ENCODE measurements at regions not wholly inside any gene's neighbourhood (a gene's known extent, or its start where the extent isn't known, plus 50 kb on each side); places are given as distances from the start of the nearest gene placed in this dataset.

DNA sequence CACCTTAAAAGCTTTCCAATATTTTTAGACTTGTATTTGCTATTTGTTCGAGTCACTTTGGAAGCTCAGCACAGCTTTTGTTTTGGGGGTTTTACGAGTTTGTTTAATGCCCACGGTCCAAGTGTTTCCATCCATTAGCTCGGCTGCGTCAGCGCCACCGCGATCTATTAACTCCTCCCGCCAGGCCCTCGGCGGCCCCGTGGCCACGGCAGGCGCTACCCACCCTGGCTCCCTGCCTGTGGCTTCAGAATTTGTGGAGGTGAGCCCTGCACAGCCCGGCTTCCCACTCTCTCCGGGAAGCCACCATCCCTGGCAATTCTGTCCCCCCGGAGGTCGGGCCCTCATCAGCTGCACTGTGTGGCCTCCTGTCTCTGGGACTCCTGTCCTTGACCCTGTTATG is 648.5 kb downstream of the BRD1 start:
- H3K27ac ChIP-seq, result no peak overlapping the region
- no peaks in the 10 kb centered on the region for H3K9me3 ChIP-seq
- peak in 1 of 2 donors; percentile 34 for DNase-seq
- no peaks in the 10 kb centered on the region for H3K36me3 ChIP-seq (ENCODE audit: insufficient read depth in 1 of 2, low read depth in 1 of 2)
- H3K4me3 ChIP-seq, result no peak overlapping the region
- 29 to 64% (median 44%) methylated on average over 18 of the region's 18 CpGs for WGBS, 3 donors
- H3K27me3 ChIP-seq (ENCODE audit: insufficient read depth in 3 of 3, low read length in 2 of 3), result peaks cover 0 to 4% (median 3%) of the 10 kb centered on the region in 3 donors
- no peaks in the 10 kb centered on the region for H3K4me1 ChIP-seq
- TF ChIP-seq, protein P1, sequence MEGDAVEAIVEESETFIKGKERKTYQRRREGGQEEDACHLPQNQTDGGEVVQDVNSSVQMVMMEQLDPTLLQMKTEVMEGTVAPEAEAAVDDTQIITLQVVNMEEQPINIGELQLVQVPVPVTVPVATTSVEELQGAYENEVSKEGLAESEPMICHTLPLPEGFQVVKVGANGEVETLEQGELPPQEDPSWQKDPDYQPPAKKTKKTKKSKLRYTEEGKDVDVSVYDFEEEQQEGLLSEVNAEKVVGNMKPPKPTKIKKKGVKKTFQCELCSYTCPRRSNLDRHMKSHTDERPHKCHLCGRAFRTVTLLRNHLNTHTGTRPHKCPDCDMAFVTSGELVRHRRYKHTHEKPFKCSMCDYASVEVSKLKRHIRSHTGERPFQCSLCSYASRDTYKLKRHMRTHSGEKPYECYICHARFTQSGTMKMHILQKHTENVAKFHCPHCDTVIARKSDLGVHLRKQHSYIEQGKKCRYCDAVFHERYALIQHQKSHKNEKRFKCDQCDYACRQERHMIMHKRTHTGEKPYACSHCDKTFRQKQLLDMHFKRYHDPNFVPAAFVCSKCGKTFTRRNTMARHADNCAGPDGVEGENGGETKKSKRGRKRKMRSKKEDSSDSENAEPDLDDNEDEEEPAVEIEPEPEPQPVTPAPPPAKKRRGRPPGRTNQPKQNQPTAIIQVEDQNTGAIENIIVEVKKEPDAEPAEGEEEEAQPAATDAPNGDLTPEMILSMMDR (IDR thresholded peaks at IDR 0.05), result no peak
- ATAC-seq, result no peak
- intact Hi-C loops (cut with DNase I), result no loop called here

DNA sequence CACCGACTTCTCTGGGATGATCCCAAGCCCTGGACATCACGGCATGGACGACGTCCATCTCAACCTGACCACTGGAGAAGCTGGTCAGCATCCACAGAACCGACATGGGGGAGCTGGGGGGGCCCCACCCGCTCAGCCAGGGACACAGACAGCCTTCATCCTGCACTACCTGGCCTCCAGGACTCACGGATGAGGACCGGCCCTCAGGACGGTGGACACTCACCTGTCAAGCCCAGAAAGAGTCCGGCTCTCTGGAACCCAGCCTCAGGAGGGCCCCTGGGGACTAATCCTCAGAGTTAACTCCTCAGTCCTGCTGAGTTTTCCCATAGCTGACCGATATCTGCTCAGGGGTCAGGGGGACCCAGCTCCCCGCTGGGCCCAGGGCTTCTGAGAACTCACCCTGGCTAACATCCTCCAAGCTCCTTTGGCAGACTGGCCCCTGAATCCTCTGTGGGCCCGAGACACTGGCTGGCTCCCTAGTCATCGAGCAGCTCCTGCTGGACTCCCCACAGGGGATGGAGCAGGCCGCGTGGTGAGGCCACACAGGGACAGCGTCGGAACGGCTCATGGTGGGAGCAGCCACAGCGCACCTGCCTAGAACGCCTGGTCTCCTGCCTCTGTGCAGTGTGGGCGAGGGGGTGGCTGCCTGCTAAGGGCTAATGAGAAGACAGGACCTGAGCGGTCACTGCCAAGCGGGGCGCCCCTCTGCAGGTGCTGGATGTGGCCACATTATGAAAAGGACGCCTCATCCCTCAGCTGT is 649.2 kb downstream of the BRD1 start:
- DNase-seq (peak in 1 of 2 donors; percentile 39), ATAC-seq (no peak)
- 44 to 61% (median 48%) methylated on average over 25 to 26 of the region's 26 CpGs for WGBS, 3 donors
- no peaks in the 10 kb centered on the region for H3K9me3 ChIP-seq
- no peak overlapping the region for H3K4me3 ChIP-seq
- H3K36me3 ChIP-seq (ENCODE audit: insufficient read depth in 1 of 2, low read depth in 1 of 2), result no peaks in the 10 kb centered on the region
- peaks cover 0 to 4% (median 3%) of the 10 kb centered on the region in 3 donors for H3K27me3 ChIP-seq (ENCODE audit: insufficient read depth in 3 of 3, low read length in 2 of 3)
- no peak overlapping the region for H3K27ac ChIP-seq
- intact Hi-C loops (cut with DNase I), result no loop called here
- TF ChIP-seq, protein P1 (IDR thresholded peaks at IDR 0.05), result no peak
- H3K4me1 ChIP-seq, result no peaks in the 10 kb centered on the region

DNA sequence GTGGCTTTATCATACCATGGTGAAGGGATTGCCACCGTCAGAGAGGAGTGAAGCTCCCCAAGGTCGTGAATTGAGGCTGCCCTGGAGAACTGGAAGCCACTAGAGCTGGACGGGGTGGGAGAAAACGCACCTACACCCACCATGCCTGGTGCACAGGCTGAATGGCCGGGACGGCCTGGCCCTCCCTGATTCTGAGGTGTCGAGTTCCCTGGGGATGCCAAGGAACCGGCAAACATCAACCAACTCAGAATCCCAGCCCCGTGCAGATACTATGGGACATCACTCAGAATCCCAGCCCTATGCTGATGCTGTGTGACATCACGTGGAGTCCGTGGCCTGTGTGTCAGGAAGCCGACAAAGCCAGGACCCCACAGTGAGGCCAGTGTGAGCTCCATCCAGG is 650.0 kb downstream of the BRD1 start:
- peaks cover 0 to 4% (median 3%) of the 10 kb centered on the region in 3 donors for H3K27me3 ChIP-seq (ENCODE audit: insufficient read depth in 3 of 3, low read length in 2 of 3)
- no peak overlapping the region for H3K4me3 ChIP-seq
- 73 to 76% (median 75%) methylated on average over 12 of the region's 12 CpGs for WGBS, 3 donors
- H3K36me3 ChIP-seq (ENCODE audit: insufficient read depth in 1 of 2, low read depth in 1 of 2), result no peaks in the 10 kb centered on the region
- peak in 1 of 2 donors; percentile 18 for DNase-seq
- no peaks in the 10 kb centered on the region for H3K4me1 ChIP-seq
- no peak overlapping the region for H3K27ac ChIP-seq
- no peak for ATAC-seq
- intact Hi-C loops (cut with DNase I), result no loop called here
- TF ChIP-seq, protein P1 (IDR thresholded peaks at IDR 0.05), result no peak
- H3K9me3 ChIP-seq, result no peaks in the 10 kb centered on the region

DNA sequence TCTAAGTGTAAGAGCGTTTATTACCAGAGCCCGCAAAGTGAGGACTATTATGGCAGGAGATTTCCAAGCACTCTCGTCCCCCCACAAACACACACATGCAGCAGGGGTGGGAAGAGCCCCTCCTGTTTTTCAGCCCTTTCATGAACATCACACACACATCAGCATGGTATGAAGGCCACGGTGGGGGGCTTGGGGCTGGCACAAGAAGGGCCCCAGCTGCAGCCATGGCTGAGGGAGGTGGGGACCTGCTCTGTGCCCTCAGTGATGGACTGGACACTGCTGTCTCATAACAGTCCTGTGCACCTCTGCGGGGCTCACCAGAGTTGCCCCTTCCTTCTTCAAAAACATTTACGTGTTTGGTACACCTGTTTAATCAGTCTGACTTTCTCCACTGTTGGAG is 650.7 kb downstream of the BRD1 start:
- Histone ChIP-seq H3K4me1 (no peaks in the 10 kb centered on the region), H3K36me3 (ENCODE audit: insufficient read depth in 1 of 2, low read depth in 1 of 2) (no peaks in the 10 kb centered on the region), H3K9me3 (no peaks in the 10 kb centered on the region), H3K27ac (no peak overlapping the region), H3K27me3 (ENCODE audit: insufficient read depth in 3 of 3, low read length in 2 of 3) (peaks cover 0 to 4% (median 3%) of the 10 kb centered on the region in 3 donors), H3K4me3 (no peak overlapping the region)
- ATAC-seq (no peak), DNase-seq (no peak)
- WGBS, 3 donors, result 73 to 84% (median 75%) methylated on average over 6 of the region's 6 CpGs
- TF ChIP-seq, protein P1 (IDR thresholded peaks at IDR 0.05), result no peak
- intact Hi-C loops (cut with DNase I), result no loop called here

DNA sequence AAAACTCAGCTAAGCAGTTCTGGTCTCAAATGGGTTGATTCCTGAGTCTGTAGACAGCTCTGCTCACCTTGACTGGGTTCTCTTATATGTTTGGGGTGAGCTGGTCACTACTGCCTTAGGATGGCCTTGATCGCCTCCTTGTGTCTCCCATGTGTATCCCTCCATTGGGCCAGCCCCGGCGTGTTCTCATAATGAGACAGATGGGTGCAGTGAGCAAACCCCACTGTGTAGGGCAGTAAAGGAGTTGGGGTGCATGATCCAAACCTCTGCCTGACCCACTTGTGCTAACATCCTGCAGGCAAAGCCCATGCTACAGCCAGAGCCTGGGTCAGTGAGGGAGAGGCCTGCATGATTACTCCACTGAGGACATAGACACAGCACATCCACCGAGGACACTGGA is 657.6 kb downstream of the BRD1 start:
- H3K4me3 ChIP-seq, result no peak overlapping the region
- DNase-seq (peak in 1 of 2 donors; percentile 31), ATAC-seq (no peak)
- WGBS, 3 donors, result 69 to 81% (median 75%) methylated on average over 4 of the region's 4 CpGs
- intact Hi-C loops (cut with DNase I), result no loop called here
- H3K4me1 ChIP-seq, result no peaks in the 10 kb centered on the region
- TF ChIP-seq, protein P1 (IDR thresholded peaks at IDR 0.05), result no peak
- no peaks in the 10 kb centered on the region for H3K27me3 ChIP-seq (ENCODE audit: insufficient read depth in 3 of 3, low read length in 2 of 3)
- no peaks in the 10 kb centered on the region for H3K9me3 ChIP-seq
- H3K36me3 ChIP-seq (ENCODE audit: insufficient read depth in 1 of 2, low read depth in 1 of 2), result no peaks in the 10 kb centered on the region
- H3K27ac ChIP-seq, result no peak overlapping the region

Data from psoas muscle (tissue), 7 donors.